Tibial artery (tissue), 4 donors: ENCODE measurements at regions not wholly inside any gene's neighbourhood (a gene's known extent, or its start where the extent isn't known, plus 50 kb on each side); places are given as distances from the start of the nearest gene placed in this dataset.

ENCODE experiments used
- DNase-seq, 2 donors: peaks; one replicate each; pipeline ENCODE4 v3.0.0-alpha.2; 2019
- H3K27ac ChIP-seq, 2 donors: fragments of 200-600 bp; sonication (generic) in 1 of 2; 1 replicate in 1 of 2; 2 replicates in 1 of 2; pipeline ENCODE4 v1.5.1; 2018 to 2019; ENCODE audit warnings: mild to moderate bottlenecking in 1 of 2
- H3K27me3 ChIP-seq, 2 donors: fragments of 200-600 bp; sonication (generic) in 1 of 2; one replicate each; pipeline versions ENCODE4 v1.5.1 to v1.6.0; 2016 to 2019
- H3K36me3 ChIP-seq, 3 donors: fragments of 200-600 bp; sonication (generic) in 2 of 3; one replicate each; pipeline ENCODE4 v1.5.1; 2016 to 2019; ENCODE audit warnings: mild to moderate bottlenecking in 2 of 3
- H3K4me1 ChIP-seq, 4 donors: fragments of 200-600 bp; sonication (generic) in 2 of 4; 1 replicate in 3 of 4; 2 replicates in 1 of 4; pipeline ENCODE4 v1.5.1; 2016 to 2019
- H3K4me3 ChIP-seq, 2 donors: fragments of 200-600 bp; sonication (generic) in 1 of 2; 1 replicate in 1 of 2; 2 replicates in 1 of 2; pipeline ENCODE4 v1.5.1; 2018 to 2019; ENCODE audit warnings: mild to moderate bottlenecking in 2 of 2
- H3K9me3 ChIP-seq, 3 donors: fragments of 200-600 bp; sonication (generic) in 1 of 3; one replicate each; pipeline ENCODE4 v1.5.1; 2016 to 2019
- CTCF ChIP-seq, 2 experiments: fragments of 200-600 bp in 1 of 2; fragments of 450-650 bp in 1 of 2; IDR thresholded peaks; one replicate each; pipeline ENCODE4 v1.5.1; 2017 to 2019; ENCODE audit warnings: antibody characterized with exemption in 2 of 2, mild to moderate bottlenecking in 1 of 2, moderate library complexity in 1 of 2
- intact Hi-C: fragments of 100-400 bp; cut with DNase I; formaldehyde crosslinking; loops from one replicate; pipeline ENCODE4 v1.15.0; 2023; ENCODE audit warnings: low total_unique reads

- Histone ChIP-seq H3K4me1 (no peaks in the 10 kb centered on the region), H3K27me3 (no peaks in the 10 kb centered on the region), H3K27ac (no peak overlapping the region), H3K36me3 (no peaks in the 10 kb centered on the region), H3K9me3 (no peaks in the 10 kb centered on the region), H3K4me3 (no peak overlapping the region)
- no peak for DNase-seq
- TF ChIP-seq CTCF (IDR thresholded peaks at IDR 0.05) = no peak
- intact Hi-C loops = no loop called here
Observed at GRCh38 chr3:111454551-111454950, 87.4 kb upstream of the CD96 start.

GRCh38 chr3:111465081-111465670 lies 76.8 kb upstream of the CD96 start:
- H3K36me3 ChIP-seq = no peaks in the 10 kb centered on the region
- H3K4me1 ChIP-seq = no peaks in the 10 kb centered on the region
- no peaks in the 10 kb centered on the region for H3K27me3 ChIP-seq
- intact Hi-C loops = no loop called here
- DNase-seq = no peak
- no peaks in the 10 kb centered on the region for H3K9me3 ChIP-seq
- TF ChIP-seq CTCF (IDR thresholded peaks at IDR 0.05) = no peak
- H3K27ac ChIP-seq = no peak overlapping the region
- H3K4me3 ChIP-seq = no peak overlapping the region

GRCh38 chr3:111470032-111470431 lies 72.0 kb upstream of the CD96 start:
- Histone ChIP-seq H3K27ac (no peak overlapping the region), H3K36me3 (no peaks in the 10 kb centered on the region), H3K4me1 (no peaks in the 10 kb centered on the region), H3K9me3 (no peaks in the 10 kb centered on the region), H3K4me3 (no peak overlapping the region), H3K27me3 (no peaks in the 10 kb centered on the region)
- DNase-seq = no peak
- no peak for TF ChIP-seq CTCF (IDR thresholded peaks at IDR 0.05)
- intact Hi-C loops = no loop called here

GRCh38 chr3:111471831-111472230 lies 70.2 kb upstream of the CD96 start:
- no peak for DNase-seq
- Histone ChIP-seq H3K9me3 (no peaks in the 10 kb centered on the region), H3K4me1 (no peaks in the 10 kb centered on the region), H3K36me3 (no peaks in the 10 kb centered on the region), H3K27me3 (no peaks in the 10 kb centered on the region), H3K27ac (no peak overlapping the region), H3K4me3 (no peak overlapping the region)
- intact Hi-C loops = no loop called here
- no peak for TF ChIP-seq CTCF (IDR thresholded peaks at IDR 0.05)

- Histone ChIP-seq H3K27ac (no peak overlapping the region), H3K4me1 (no peaks in the 10 kb centered on the region), H3K27me3 (no peaks in the 10 kb centered on the region), H3K36me3 (no peaks in the 10 kb centered on the region), H3K4me3 (no peak overlapping the region), H3K9me3 (no peaks in the 10 kb centered on the region)
- no peak for TF ChIP-seq CTCF (IDR thresholded peaks at IDR 0.05)
- intact Hi-C loops = no loop called here
- no peak for DNase-seq
Observed at GRCh38 chr3:111472556-111472955, 69.4 kb upstream of the CD96 start.

GRCh38 chr3:111473550-111473949 lies 68.4 kb upstream of the CD96 start:
- TF ChIP-seq CTCF (IDR thresholded peaks at IDR 0.05) = no peak
- Histone ChIP-seq H3K4me1 (no peaks in the 10 kb centered on the region), H3K36me3 (no peaks in the 10 kb centered on the region), H3K9me3 (no peaks in the 10 kb centered on the region), H3K27ac (no peak overlapping the region), H3K4me3 (no peak overlapping the region), H3K27me3 (no peaks in the 10 kb centered on the region)
- intact Hi-C loops = no loop called here
- DNase-seq = no peak
